OCI-LY1 (cell line): ENCODE measurements at regions not wholly inside any gene's neighbourhood (a gene's known extent, or its start where the extent isn't known, plus 50 kb on each side); places are given as distances from the start of the nearest gene placed in this dataset.

Source experiments
- H2AFZ ChIP-seq: fragments of 200-600 bp; sonication (generic), shearing (Covaris generic); 2 replicates; pipeline ENCODE4 v1.6.0; 2014; ENCODE audit warnings: antibody characterized with exemption, mild to moderate bottlenecking, low read length
- H3F3A ChIP-seq: fragments of 200-600 bp; sonication (generic), shearing (Covaris generic); 2 replicates; pipeline ENCODE4 v1.6.0; 2014; ENCODE audit warnings: mild to moderate bottlenecking, antibody characterized with exemption, low read length, moderate library complexity; ENCODE audit not compliant: insufficient read depth
- H3K27ac ChIP-seq: fragments of 200-600 bp; sonication (generic); 2 replicates; pipeline ENCODE4 v1.5.1; 2014; ENCODE audit warnings: low read length, mixed run types, mild to moderate bottlenecking, low read depth; ENCODE audit not compliant: poor library complexity, severe bottlenecking
- H3K27me3 ChIP-seq: fragments of 200-600 bp; sonication (generic); 2 replicates; pipeline ENCODE4 v1.6.0; 2014; ENCODE audit warnings: antibody characterized with exemption, mild to moderate bottlenecking, low read length, moderate library complexity; ENCODE audit not compliant: insufficient read depth
- H3K36me3 ChIP-seq: fragments of 200-600 bp; sonication (generic); 2 replicates; pipeline ENCODE4 v1.6.1; 2014; ENCODE audit warnings: mild to moderate bottlenecking, antibody characterized with exemption, low read length, moderate library complexity, mixed read lengths; ENCODE audit not compliant: insufficient read depth
- H3K4me1 ChIP-seq: fragments of 200-600 bp; sonication (generic); 2 replicates; pipeline ENCODE4 v1.5.1; 2014; ENCODE audit warnings: mild to moderate bottlenecking, low read length, moderate library complexity; ENCODE audit not compliant: insufficient read depth, severe bottlenecking
- H3K4me2 ChIP-seq: fragments of 200-600 bp; sonication (generic), shearing (Covaris generic); 2 replicates; pipeline ENCODE4 v1.6.1; 2014; ENCODE audit warnings: low read length
- H3K4me3 ChIP-seq: fragments of 200-600 bp; sonication (generic); 2 replicates; pipeline ENCODE4 v1.5.1; 2014; ENCODE audit warnings: low read length, low read depth, mild to moderate bottlenecking, mixed read lengths; ENCODE audit not compliant: poor library complexity, severe bottlenecking
- H3K79me2 ChIP-seq: fragments of 200-600 bp; shearing (Covaris generic); 2 replicates; pipeline ENCODE4 v1.6.1; 2016; ENCODE audit warnings: mixed run types, low read length, mixed read lengths; ENCODE audit not compliant: insufficient read depth
- H3K9ac ChIP-seq: fragments of 200-600 bp; sonication (generic), shearing (Covaris generic); 2 replicates; pipeline ENCODE4 v1.6.1; 2014; ENCODE audit warnings: mild to moderate bottlenecking, low read length, mixed read lengths
- H3K9me2 ChIP-seq: fragments of 200-600 bp; sonication (generic), shearing (Covaris generic); 2 replicates; pipeline ENCODE4 v1.6.1; 2014; ENCODE audit warnings: low read depth, mild to moderate bottlenecking, low read length, mixed read lengths
- H3K9me3 ChIP-seq: fragments of 200-600 bp; shearing (Covaris generic); 2 replicates; pipeline ENCODE4 v1.6.1; 2014; ENCODE audit warnings: low read length, mixed read lengths
- H4K20me1 ChIP-seq: fragments of 200-600 bp; sonication (generic), shearing (Covaris generic); 2 replicates; pipeline ENCODE4 v1.6.0; 2016; ENCODE audit warnings: mild to moderate bottlenecking, low read length; ENCODE audit not compliant: insufficient read depth
- EZH2 ChIP-seq: fragments of 200-600 bp; sonication (generic), shearing (Covaris generic); IDR thresholded peaks from 2 replicates; pipeline ENCODE4 v1.8.0; 2017; ENCODE audit warnings: borderline replicate concordance, mixed run types, mild to moderate bottlenecking, antibody characterized with exemption, low read length, moderate library complexity, mixed read lengths
- TF ChIP-seq, protein P1 (sequence below): fragments of 200-600 bp; sonication (generic), shearing (Covaris generic); IDR thresholded peaks from 2 replicates; pipeline ENCODE4 v1.5.1; 2017; ENCODE audit warnings: mild to moderate bottlenecking, antibody characterized with exemption, low read length, moderate library complexity, mixed read lengths

DNA sequence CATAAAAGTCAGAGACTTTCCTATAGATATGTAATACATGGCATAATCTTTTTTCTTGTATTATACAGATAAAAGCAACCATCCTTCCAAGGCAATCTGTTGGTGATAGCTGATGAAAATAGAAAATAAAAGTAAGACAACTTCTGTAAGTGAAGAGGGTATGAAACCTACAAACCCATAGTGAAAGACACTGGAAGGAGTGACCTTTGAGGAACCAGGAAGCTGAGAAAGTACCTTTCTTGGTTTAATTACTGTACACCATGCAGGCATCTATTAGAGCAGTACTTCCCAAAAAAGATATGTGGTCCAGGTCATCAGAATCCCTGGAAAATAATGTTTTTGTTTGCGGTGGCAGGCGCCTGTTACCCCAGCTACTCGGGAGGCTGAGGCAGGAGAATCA is 906.6 kb upstream of the KLHL29 start:
- Histone ChIP-seq H3K4me1 (no peaks in the 10 kb centered on the region), H4K20me1 (no peaks in the 10 kb centered on the region), H3K4me3 (no peak overlapping the region), H3K9ac (no peak overlapping the region), H3K27me3 (no peaks in the 10 kb centered on the region), H3K9me3 (no peaks in the 10 kb centered on the region), H3K27ac (no peak overlapping the region), H3F3A (no peaks in the 10 kb centered on the region), H2AFZ (no peak overlapping the region), H3K9me2 (no peaks in the 10 kb centered on the region), H3K4me2 (no peak overlapping the region), H3K36me3 (no peaks in the 10 kb centered on the region), H3K79me2 (no peaks in the 10 kb centered on the region)
- TF ChIP-seq, protein P1, sequence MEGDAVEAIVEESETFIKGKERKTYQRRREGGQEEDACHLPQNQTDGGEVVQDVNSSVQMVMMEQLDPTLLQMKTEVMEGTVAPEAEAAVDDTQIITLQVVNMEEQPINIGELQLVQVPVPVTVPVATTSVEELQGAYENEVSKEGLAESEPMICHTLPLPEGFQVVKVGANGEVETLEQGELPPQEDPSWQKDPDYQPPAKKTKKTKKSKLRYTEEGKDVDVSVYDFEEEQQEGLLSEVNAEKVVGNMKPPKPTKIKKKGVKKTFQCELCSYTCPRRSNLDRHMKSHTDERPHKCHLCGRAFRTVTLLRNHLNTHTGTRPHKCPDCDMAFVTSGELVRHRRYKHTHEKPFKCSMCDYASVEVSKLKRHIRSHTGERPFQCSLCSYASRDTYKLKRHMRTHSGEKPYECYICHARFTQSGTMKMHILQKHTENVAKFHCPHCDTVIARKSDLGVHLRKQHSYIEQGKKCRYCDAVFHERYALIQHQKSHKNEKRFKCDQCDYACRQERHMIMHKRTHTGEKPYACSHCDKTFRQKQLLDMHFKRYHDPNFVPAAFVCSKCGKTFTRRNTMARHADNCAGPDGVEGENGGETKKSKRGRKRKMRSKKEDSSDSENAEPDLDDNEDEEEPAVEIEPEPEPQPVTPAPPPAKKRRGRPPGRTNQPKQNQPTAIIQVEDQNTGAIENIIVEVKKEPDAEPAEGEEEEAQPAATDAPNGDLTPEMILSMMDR = no peak
- TF ChIP-seq EZH2 = no peak

DNA sequence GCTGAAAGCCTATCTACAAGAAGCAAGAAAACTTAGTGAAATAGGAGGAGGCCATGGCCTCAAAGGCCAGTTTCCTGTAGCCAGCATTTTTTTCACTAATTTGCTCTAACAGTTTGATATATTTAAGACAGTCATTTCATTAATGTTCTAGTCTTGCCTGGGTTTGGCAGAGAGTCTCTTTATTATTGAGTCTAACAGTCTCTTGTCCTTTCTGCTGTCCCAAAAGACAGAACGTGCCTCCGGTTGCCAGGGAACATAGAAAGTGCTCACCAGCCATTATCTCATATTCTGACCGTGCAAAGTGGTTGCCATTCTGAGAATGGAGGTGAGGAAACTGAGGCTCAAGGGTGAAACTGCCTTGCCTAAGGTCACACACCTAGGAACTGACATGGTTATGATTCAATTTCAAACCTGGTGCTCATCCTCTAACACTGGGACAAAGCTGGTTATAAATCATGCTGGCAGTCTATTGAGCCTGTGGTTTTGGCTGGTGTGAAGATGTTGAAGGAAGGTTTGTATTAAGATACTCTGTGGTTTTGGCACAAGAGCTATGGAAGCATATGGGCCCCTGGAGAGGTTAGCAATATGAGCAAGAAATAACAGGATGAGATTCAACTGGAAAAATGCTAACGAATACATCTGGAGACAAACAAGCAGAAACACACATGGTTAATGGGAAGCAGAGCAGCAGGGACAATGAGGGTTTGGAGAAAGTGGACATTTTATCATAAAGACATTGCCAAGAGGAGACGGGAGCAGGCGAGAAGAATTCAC is 903.3 kb upstream of the KLHL29 start:
- Histone ChIP-seq H3K9me2 (no peaks in the 10 kb centered on the region), H3K36me3 (no peaks in the 10 kb centered on the region), H3K27me3 (no peaks in the 10 kb centered on the region), H3K4me2 (no peak overlapping the region), H4K20me1 (no peaks in the 10 kb centered on the region), H3K4me3 (no peak overlapping the region), H3K9ac (no peak overlapping the region), H3K79me2 (no peaks in the 10 kb centered on the region), H2AFZ (no peak overlapping the region), H3F3A (no peaks in the 10 kb centered on the region), H3K9me3 (no peaks in the 10 kb centered on the region), H3K27ac (no peak overlapping the region), H3K4me1 (no peaks in the 10 kb centered on the region)
- TF ChIP-seq, protein P1 = no peak
- TF ChIP-seq EZH2 = no peak

DNA sequence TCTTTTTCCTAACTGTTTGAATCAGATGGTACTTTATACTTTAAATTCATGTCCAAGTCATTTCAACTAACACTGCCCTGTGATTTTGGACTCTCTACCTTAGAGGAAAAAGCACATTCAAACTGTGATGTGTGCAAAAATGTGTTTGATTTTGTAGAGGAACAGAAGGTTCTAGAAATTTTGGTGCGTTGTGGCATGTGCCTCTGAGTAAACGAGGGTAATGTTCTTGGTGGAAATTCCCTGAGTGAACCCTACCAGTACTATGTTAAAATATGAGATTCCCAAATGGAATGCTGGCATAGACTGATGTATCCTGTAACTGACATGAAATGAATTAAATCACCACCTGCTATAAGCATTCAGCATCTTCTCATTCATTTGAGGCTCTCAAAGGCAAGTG is 901.9 kb upstream of the KLHL29 start:
- TF ChIP-seq EZH2 = no peak
- H3K4me1 ChIP-seq = no peaks in the 10 kb centered on the region
- no peak overlapping the region for H2AFZ ChIP-seq
- no peak overlapping the region for H3K27ac ChIP-seq
- H3K9ac ChIP-seq = no peak overlapping the region
- H3K27me3 ChIP-seq = no peaks in the 10 kb centered on the region
- no peaks in the 10 kb centered on the region for H3K79me2 ChIP-seq
- H3K9me3 ChIP-seq = no peaks in the 10 kb centered on the region
- H3K9me2 ChIP-seq = no peaks in the 10 kb centered on the region
- H3K4me2 ChIP-seq = no peak overlapping the region
- H3K36me3 ChIP-seq = no peaks in the 10 kb centered on the region
- H4K20me1 ChIP-seq = no peaks in the 10 kb centered on the region
- H3F3A ChIP-seq = no peaks in the 10 kb centered on the region
- H3K4me3 ChIP-seq = no peak overlapping the region

DNA sequence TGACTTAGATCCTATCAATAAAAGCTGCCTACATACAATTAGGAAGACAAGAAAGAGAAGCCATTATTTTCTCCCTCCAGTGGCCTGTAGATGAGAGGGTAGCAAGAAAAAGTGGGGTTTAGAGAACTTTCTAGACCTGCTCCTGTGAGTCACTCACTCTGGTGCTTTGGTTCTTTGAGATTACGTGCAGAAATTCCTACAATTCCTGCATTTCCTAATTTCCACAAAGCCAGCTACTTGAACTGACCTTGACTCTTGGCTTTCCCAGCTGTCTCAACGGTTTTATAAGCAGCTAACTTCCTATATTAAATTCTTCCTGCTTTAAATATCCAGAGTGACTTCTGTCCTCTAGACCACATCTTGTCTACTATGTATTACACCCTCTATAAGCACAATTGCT is 899.5 kb upstream of the KLHL29 start:
- Histone ChIP-seq H3K4me3 (no peak overlapping the region), H3K9me3 (no peaks in the 10 kb centered on the region), H2AFZ (no peak overlapping the region), H3K9me2 (no peaks in the 10 kb centered on the region), H3K36me3 (no peaks in the 10 kb centered on the region), H3K79me2 (no peaks in the 10 kb centered on the region), H3K27ac (no peak overlapping the region), H4K20me1 (no peaks in the 10 kb centered on the region), H3F3A (no peaks in the 10 kb centered on the region), H3K27me3 (no peaks in the 10 kb centered on the region), H3K9ac (no peak overlapping the region), H3K4me2 (no peak overlapping the region), H3K4me1 (no peaks in the 10 kb centered on the region)
- TF ChIP-seq EZH2 = no peak
